ENCODE measurements at regions not wholly inside any gene's neighbourhood (a gene's known extent, or its start where the extent isn't known, plus 50 kb on each side); places are given as distances from the start of the nearest gene placed in this dataset.

DNA sequence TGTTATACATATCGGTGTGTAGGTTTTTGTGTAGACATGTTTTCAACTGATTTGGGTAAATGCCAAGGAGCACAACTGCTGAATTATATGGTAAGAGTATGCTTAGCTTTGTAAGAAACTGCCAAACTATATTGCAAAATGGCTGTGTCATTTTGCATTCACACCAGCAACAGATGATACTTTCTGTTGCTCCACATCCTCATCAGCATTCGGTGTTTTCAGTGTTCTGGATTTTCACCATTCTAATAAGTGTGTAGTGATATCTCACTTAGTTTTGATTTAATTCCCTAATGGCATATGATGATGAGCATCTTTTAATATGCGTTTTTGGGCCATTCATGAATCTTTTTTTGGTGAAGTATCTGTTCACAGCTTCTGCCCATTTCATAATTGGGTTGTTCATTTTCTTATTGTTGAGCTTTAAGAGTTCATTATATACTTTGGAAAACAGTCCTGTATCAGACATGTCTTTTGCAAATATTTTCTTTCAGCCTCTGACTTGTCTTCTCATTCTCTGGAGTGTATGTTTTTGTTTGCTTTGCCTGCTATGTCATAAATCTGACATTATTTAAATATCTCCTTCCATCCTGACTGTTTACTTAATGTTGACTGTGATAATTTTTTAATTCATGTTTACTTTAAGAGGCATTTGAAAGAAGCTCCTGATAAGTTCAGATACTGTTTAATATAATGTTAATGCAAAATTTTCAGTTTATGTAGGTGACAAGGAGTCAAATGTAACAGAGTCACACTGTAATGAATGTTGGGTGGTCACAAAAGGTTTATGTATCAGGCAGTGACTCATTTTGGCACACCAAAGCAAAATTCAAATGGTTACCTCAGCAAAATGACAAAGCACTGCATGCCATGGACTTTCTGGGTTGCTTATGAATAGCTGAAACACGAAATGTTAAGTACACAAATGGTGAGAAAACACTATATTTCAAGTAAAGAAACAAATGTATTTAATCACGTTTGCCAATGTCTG is 181.1 kb upstream of the DAB2 start:
- no peak overlapping the region for H3K18ac ChIP-seq (ENCODE audit: insufficient read length, low read depth, low read length)
- no peak overlapping the region for H2BK20ac ChIP-seq (ENCODE audit: low read depth, low read length, poor library complexity, severe bottlenecking)
- no peak overlapping the region for H3K4me3 Mint-ChIP-seq
- no peak overlapping the region for H2AFZ ChIP-seq (ENCODE audit: low read length)
- H4K8ac ChIP-seq (replicated peaks; ENCODE audit: insufficient read length, low read depth, low read length) = no peak overlapping the region
- no peak overlapping the region for H4K5ac ChIP-seq (ENCODE audit: insufficient read length, low read depth, low read length)
- H3T11ph ChIP-seq (ENCODE audit: low read length) = no peak overlapping the region
- H3K4me1 Mint-ChIP-seq = no peaks in the 10 kb centered on the region
- H2BK120ac ChIP-seq (ENCODE audit: low read depth, low read length, poor library complexity, severe bottlenecking) = no peak overlapping the region
- H3K27ac ChIP-seq (ENCODE audit: insufficient read length, low read depth, low read length) = no peak overlapping the region
- no peak overlapping the region for H3K27ac Mint-ChIP-seq
- no CpG with 5 or more reads among the region's 5 CpGs for WGBS (ENCODE audit: extremely low coverage, insufficient read length, low lambda C conversion rate)
- H3K23ac ChIP-seq (ENCODE audit: insufficient read length, low read depth, low read length) = no peak overlapping the region
- DNase-seq = no peak
- H3K14ac ChIP-seq (ENCODE audit: insufficient read depth, low read length) = no peak overlapping the region
- no peak overlapping the region for H3K4ac ChIP-seq (ENCODE audit: low read depth, low read length)
- H3K9ac ChIP-seq (ENCODE audit: extremely low read depth, insufficient read length, low read length) = no peak overlapping the region
- no peaks in the 10 kb centered on the region for H3K36me3 Mint-ChIP-seq (ENCODE audit: insufficient read depth in 1 of 3, low read depth in 3 of 3)
- H3K9me3 Mint-ChIP-seq = peaks cover 0 to 2% of the 10 kb centered on the region in 2 experiments; a peak in 1 of 5 replicates
- TF ChIP-seq, protein P1, sequence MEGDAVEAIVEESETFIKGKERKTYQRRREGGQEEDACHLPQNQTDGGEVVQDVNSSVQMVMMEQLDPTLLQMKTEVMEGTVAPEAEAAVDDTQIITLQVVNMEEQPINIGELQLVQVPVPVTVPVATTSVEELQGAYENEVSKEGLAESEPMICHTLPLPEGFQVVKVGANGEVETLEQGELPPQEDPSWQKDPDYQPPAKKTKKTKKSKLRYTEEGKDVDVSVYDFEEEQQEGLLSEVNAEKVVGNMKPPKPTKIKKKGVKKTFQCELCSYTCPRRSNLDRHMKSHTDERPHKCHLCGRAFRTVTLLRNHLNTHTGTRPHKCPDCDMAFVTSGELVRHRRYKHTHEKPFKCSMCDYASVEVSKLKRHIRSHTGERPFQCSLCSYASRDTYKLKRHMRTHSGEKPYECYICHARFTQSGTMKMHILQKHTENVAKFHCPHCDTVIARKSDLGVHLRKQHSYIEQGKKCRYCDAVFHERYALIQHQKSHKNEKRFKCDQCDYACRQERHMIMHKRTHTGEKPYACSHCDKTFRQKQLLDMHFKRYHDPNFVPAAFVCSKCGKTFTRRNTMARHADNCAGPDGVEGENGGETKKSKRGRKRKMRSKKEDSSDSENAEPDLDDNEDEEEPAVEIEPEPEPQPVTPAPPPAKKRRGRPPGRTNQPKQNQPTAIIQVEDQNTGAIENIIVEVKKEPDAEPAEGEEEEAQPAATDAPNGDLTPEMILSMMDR (conservative IDR thresholded peaks at IDR 0.05) = no peak
- H3K4me2 ChIP-seq (ENCODE audit: insufficient read depth, insufficient read length, low read length) = no peak overlapping the region
- H2BK15ac ChIP-seq (ENCODE audit: low read depth, low read length) = no peak overlapping the region
- H3K56ac ChIP-seq (ENCODE audit: insufficient read length, low read depth, low read length) = no peak overlapping the region
- H4K20me1 ChIP-seq (ENCODE audit: control insufficient read depth, insufficient read depth, insufficient read length) = no peaks in the 10 kb centered on the region
- H3K79me2 ChIP-seq (ENCODE audit: insufficient read depth, low read length) = no peaks in the 10 kb centered on the region
- H3K27me3 Mint-ChIP-seq (ENCODE audit: low read depth) = no peaks in the 10 kb centered on the region
- no peaks in the 10 kb centered on the region for H3K4me1 ChIP-seq (ENCODE audit: insufficient read depth, low read length)
- H3K23me2 ChIP-seq (ENCODE audit: insufficient read length, low read depth, low read length, poor library complexity, severe bottlenecking) = no peaks in the 10 kb centered on the region
- no peaks in the 10 kb centered on the region for H3K27me3 ChIP-seq (ENCODE audit: insufficient read depth, low read length)
- no peaks in the 10 kb centered on the region for H3K79me1 ChIP-seq (ENCODE audit: insufficient read depth, low read depth, low read length, poor library complexity, severe bottlenecking)
- H4K91ac ChIP-seq (ENCODE audit: insufficient read length, low read depth, low read length) = no peak overlapping the region
- no peaks in the 10 kb centered on the region for H3K9me3 ChIP-seq (ENCODE audit: control insufficient read depth, low read depth, low read length)
- H2BK12ac ChIP-seq (ENCODE audit: insufficient read length, low read depth, low read length) = no peak overlapping the region
- no peak overlapping the region for H2AK5ac ChIP-seq (ENCODE audit: insufficient read length, low read length)
- no peak overlapping the region for H2BK5ac ChIP-seq (ENCODE audit: insufficient read length, low read length)

All from H9 (cell line).